Body of pancreas (tissue), 4 donors: ENCODE measurements at regions not wholly inside any gene's neighbourhood (a gene's known extent, or its start where the extent isn't known, plus 50 kb on each side); places are given as distances from the start of the nearest gene placed in this dataset.

Experiments used
- ATAC-seq: fragments of 150-250 bp; one replicate; pipeline ENCODE4 v1.9.1; 2016
- DNase-seq, 4 donors: peaks; one replicate each; pipeline ENCODE4 v3.0.0-alpha.2; 2019
- H3K27ac ChIP-seq, 4 donors: fragments of 200-600 bp; sonication (generic); 1 replicate in 3 of 4; 2 replicates in 1 of 4; pipeline versions ENCODE4 v1.5.1 to v1.6.1; 2016 to 2019; ENCODE audit warnings: mild to moderate bottlenecking in 1 of 4, mixed read lengths in 1 of 4, moderate library complexity in 1 of 4
- H3K27me3 ChIP-seq, 2 donors: fragments of 200-600 bp; sonication (generic); one replicate each; pipeline ENCODE4 v1.6.0; 2016; ENCODE audit warnings: mild to moderate bottlenecking in 1 of 2
- H3K36me3 ChIP-seq, 2 donors: fragments of 200-600 bp; sonication (generic); replicated peaks in 1 of 2; 2 replicates each; pipeline ENCODE4 v1.5.1; 2016; ENCODE audit warnings: low read depth in 2 of 2; ENCODE audit not compliant: insufficient read depth in 1 of 2
- H3K4me1 ChIP-seq: fragments of 200-600 bp; sonication (generic); one replicate; pipeline ENCODE4 v1.6.0; 2016
- H3K4me3 ChIP-seq, 2 donors: fragments of 200-600 bp; sonication (generic); 1 replicate in 1 of 2; 2 replicates in 1 of 2; pipeline ENCODE4 v1.5.1; 2016 to 2019
- H3K9me3 ChIP-seq, 3 donors: fragments of 200-600 bp; sonication (generic); 1 replicate in 2 of 3; 2 replicates in 1 of 3; pipeline ENCODE4 v1.5.1; 2016
- CTCF ChIP-seq, 7 experiments: fragments of 450-650 bp in 4 of 7; fragments of 200-600 bp in 3 of 7; sonication (generic) in 3 of 7; IDR thresholded peaks; one replicate each; pipeline ENCODE4 v1.5.1; 2016 to 2019; ENCODE audit warnings: antibody characterized with exemption in 7 of 7
- POLR2A ChIP-seq, 3 donors: fragments of 450-650 bp; IDR thresholded peaks; one replicate each; pipeline ENCODE4 v1.6.1; 2016; ENCODE audit warnings: antibody characterized with exemption in 3 of 3, mild to moderate bottlenecking in 2 of 3
- WGBS, 2 donors: methylation state at CpG; one replicate each; pipeline ENCODE4 v1.1.5; 2017; 5-methylcytosine and 5-hydroxymethylcytosine counted together
- intact Hi-C: fragments of 100-400 bp; cut with DNase I; formaldehyde crosslinking; loops from one replicate; pipeline ENCODE4 v1.15.1; 2023

DNA sequence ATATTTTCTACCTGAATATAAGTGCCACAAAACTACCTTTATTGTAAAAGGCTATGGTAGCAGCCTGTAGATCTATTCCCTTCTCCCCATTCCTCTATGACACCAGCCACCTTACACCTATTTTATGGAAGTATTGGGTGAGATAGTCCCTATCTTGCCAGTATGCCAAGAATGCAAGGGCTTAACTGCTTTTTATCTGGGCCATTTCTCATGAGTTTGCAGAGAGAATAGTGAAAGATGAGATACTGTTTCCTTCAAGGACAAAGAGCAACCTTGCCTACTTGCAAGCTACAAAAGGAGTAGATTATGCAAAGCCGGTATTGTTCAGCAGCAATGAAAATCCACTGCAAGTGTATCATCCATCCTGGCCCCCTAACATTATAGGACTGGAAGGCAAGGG lies 1775.6 kb upstream of the SEL1L start:
- 82 to 87% methylated on average over 1 of the region's 1 CpG for WGBS, 2 donors
- no peak for ATAC-seq

GRCh38 chr14:83309833-83310232 lies 1776.2 kb upstream of the SEL1L start:
- intact Hi-C loops, result no loop called here
- ATAC-seq (no peak), DNase-seq (no peak)
- Histone ChIP-seq H3K4me3 (no peak overlapping the region), H3K9me3 (no peaks in the 10 kb centered on the region), H3K27ac (no peak overlapping the region), H3K27me3 (no peaks in the 10 kb centered on the region), H3K4me1 (no peaks in the 10 kb centered on the region), H3K36me3 (no peaks in the 10 kb centered on the region)
- TF ChIP-seq CTCF (IDR thresholded peaks at IDR 0.05) (no peak), POLR2A (IDR thresholded peaks at IDR 0.05) (no peak)
- WGBS, 2 donors, result 62% methylated on average over 3 of the region's 3 CpGs

More for the DNA sequence above, 1775.6 kb upstream of the SEL1L start:
- intact Hi-C loops, result no loop called here
- Histone ChIP-seq H3K9me3 (no peaks in the 10 kb centered on the region), H3K27me3 (no peaks in the 10 kb centered on the region), H3K36me3 (no peaks in the 10 kb centered on the region), H3K4me1 (no peaks in the 10 kb centered on the region), H3K4me3 (no peak overlapping the region), H3K27ac (no peak overlapping the region)
- TF ChIP-seq POLR2A (IDR thresholded peaks at IDR 0.05) (no peak), CTCF (IDR thresholded peaks at IDR 0.05) (no peak)
- DNase-seq, result no peak

- Histone ChIP-seq H3K27ac (no peak overlapping the region), H3K27me3 (no peaks in the 10 kb centered on the region), H3K4me1 (no peaks in the 10 kb centered on the region), H3K9me3 (no peaks in the 10 kb centered on the region), H3K4me3 (no peak overlapping the region), H3K36me3 (no peaks in the 10 kb centered on the region)
- 68 to 71% methylated on average over 2 of the region's 2 CpGs for WGBS, 2 donors
- no peak for DNase-seq
- ATAC-seq, result no peak
- no peak for TF ChIP-seq POLR2A (IDR thresholded peaks at IDR 0.05)
- no peak for TF ChIP-seq CTCF (IDR thresholded peaks at IDR 0.05)
- intact Hi-C loops, result no loop called here
These were observed 1778.9 kb upstream of the SEL1L start for GRCh38 chr14:83312511-83312910.

DNA sequence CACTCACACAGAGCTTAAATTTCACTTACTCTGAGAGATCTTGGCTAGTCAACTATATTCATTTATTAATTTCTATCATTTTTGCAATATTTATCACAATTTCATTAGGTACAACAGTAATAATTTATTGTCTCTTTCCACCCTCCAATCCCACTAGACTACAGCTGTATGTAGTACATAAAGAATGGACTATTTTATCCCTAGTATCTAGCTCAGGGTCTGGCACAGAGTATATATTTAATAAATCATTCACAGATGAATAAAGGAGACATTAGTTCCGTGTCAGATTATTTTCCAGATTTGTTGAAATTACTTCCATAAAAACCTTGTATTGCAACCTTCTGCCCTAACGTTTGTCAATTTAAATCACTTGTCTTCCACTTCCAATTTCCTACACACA lies 1781.1 kb upstream of the SEL1L start:
- Histone ChIP-seq H3K36me3 (no peaks in the 10 kb centered on the region), H3K9me3 (no peaks in the 10 kb centered on the region), H3K4me3 (no peak overlapping the region), H3K4me1 (no peaks in the 10 kb centered on the region), H3K27ac (no peak overlapping the region), H3K27me3 (no peaks in the 10 kb centered on the region)
- no peak for DNase-seq
- intact Hi-C loops, result no loop called here
- no peak for TF ChIP-seq POLR2A (IDR thresholded peaks at IDR 0.05)
- TF ChIP-seq CTCF (IDR thresholded peaks at IDR 0.05), result no peak
- 35 to 44% methylated on average over 2 of the region's 2 CpGs for WGBS, 2 donors
- ATAC-seq, result no peak

- TF ChIP-seq CTCF (IDR thresholded peaks at IDR 0.05) (no peak), POLR2A (IDR thresholded peaks at IDR 0.05) (no peak)
These were observed 1782.7 kb upstream of the SEL1L start for GRCh38 chr14:83316356-83316755.

More at GRCh38 chr14:83316356-83316755, 1782.7 kb upstream of the SEL1L start:
- ATAC-seq (no peak), DNase-seq (no peak)
- H3K36me3 ChIP-seq, result no peaks in the 10 kb centered on the region
- H3K27me3 ChIP-seq, result no peaks in the 10 kb centered on the region
- H3K27ac ChIP-seq, result no peak overlapping the region
- WGBS, 2 donors, result 69 to 75% methylated on average over 1 of the region's 1 CpG
- intact Hi-C loops, result no loop called here
- no peaks in the 10 kb centered on the region for H3K4me1 ChIP-seq
- no peaks in the 10 kb centered on the region for H3K9me3 ChIP-seq
- no peak overlapping the region for H3K4me3 ChIP-seq
